GM18951 (cell line): ENCODE measurements at regions not wholly inside any gene's neighbourhood (a gene's known extent, or its start where the extent isn't known, plus 50 kb on each side); places are given as distances from the start of the nearest gene placed in this dataset.
"Not testable (repeated sequence)": the region's sequence is repeated elsewhere in the genome, so short reads cannot be mapped to it uniquely, and the experiment has no call there.

ENCODE experiments used
- POLR2A ChIP-seq: IDR thresholded peaks from 4 replicates; pipeline ENCODE4 v1.6.1; 2011; ENCODE audit warnings: mild to moderate bottlenecking; ENCODE audit not compliant: insufficient read length, insufficient read depth; ENCODE audit errors: extremely low read depth
- in situ Hi-C: fragments of 300-500 bp; cut with MboI; formaldehyde crosslinking; loops from one replicate; pipeline ENCODE4 v1.12.0; 2022; ENCODE audit warnings: low sequenced_read_pairs, mixed read lengths, inconsistent platforms; ENCODE audit not compliant: unreplicated experiment

- TF ChIP-seq POLR2A, result no peak
- in situ Hi-C loops, result no loop called here
These were observed 58.6 kb upstream of the SHISA6 start for GRCh38 chr17:11182430-11182829.

- no peak for TF ChIP-seq POLR2A
- in situ Hi-C loops, result no loop called here
These were observed 62.4 kb upstream of the SHISA6 start for GRCh38 chr17:11178581-11178980.

GRCh38 chr17:11177340-11177739, 63.7 kb upstream of the SHISA6 start:
- in situ Hi-C loops, result no loop called here

GRCh38 chr17:11176549-11176948, 64.5 kb upstream of the SHISA6 start:
- in situ Hi-C loops, result no loop called here
- no peak for TF ChIP-seq POLR2A

More at GRCh38 chr17:11177340-11177739, 63.7 kb upstream of the SHISA6 start:
- TF ChIP-seq POLR2A, result no peak

GRCh38 chr17:11170881-11171280, 70.1 kb upstream of the SHISA6 start:
- in situ Hi-C loops, result no loop called here
- no peak for TF ChIP-seq POLR2A

- no peak for TF ChIP-seq POLR2A
- in situ Hi-C loops, result no loop called here
These were observed 89.1 kb upstream of the SHISA6 start for GRCh38 chr17:11151818-11152425.

GRCh38 chr17:11150906-11151511, 90.0 kb upstream of the SHISA6 start:
- in situ Hi-C loops, result not testable (repeated sequence)

GRCh38 chr17:11144358-11145233, 96.4 kb upstream of the SHISA6 start:
- in situ Hi-C loops, result no loop called here
- no peak for TF ChIP-seq POLR2A

- in situ Hi-C loops, result no loop called here
- TF ChIP-seq POLR2A, result no peak
These were observed 98.8 kb upstream of the SHISA6 start for GRCh38 chr17:11142231-11142630.

- in situ Hi-C loops, result no loop called here
- no peak for TF ChIP-seq POLR2A
These were observed 100.5 kb upstream of the SHISA6 start for GRCh38 chr17:11140501-11140900.

GRCh38 chr17:11140043-11140442, 101.0 kb upstream of the SHISA6 start:
- no peak for TF ChIP-seq POLR2A
- in situ Hi-C loops, result no loop called here

GRCh38 chr17:11138023-11138422, 103.0 kb upstream of the SHISA6 start:
- TF ChIP-seq POLR2A, result no peak
- in situ Hi-C loops, result no loop called here

GRCh38 chr17:11135819-11136218, 105.2 kb upstream of the SHISA6 start:
- in situ Hi-C loops, result no loop called here
- TF ChIP-seq POLR2A, result no peak

GRCh38 chr17:11130367-11130766, 110.6 kb upstream of the SHISA6 start:
- no peak for TF ChIP-seq POLR2A
- in situ Hi-C loops, result no loop called here
